ENCODE measurements at regions not wholly inside any gene's neighbourhood (a gene's known extent, or its start where the extent isn't known, plus 50 kb on each side); places are given as distances from the start of the nearest gene placed in this dataset.

DNA sequence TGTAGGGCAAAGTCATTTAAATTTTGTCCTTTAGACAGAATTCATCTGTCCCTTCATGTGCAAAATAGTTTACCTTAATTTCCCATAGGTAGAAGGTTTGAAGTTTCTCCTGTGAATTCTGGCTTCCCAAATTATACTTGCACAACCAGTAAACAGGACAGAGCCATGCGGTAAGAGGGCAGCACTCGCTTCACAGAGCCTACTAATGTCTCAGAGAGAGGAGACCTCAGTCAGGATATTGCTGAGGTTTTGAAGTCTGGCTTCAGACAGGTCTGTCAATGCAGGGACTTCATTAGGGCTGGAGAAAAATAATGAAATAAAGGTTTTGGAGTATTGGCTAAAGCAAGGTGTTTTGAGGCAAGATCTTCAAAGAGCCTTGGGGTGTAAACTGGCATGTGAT, 91.4 kb downstream of the ANXA1 start:
- WGBS (ENCODE audit: low lambda C conversion rate), result 39% methylated on average over 2 of the region's 2 CpGs

DNA sequence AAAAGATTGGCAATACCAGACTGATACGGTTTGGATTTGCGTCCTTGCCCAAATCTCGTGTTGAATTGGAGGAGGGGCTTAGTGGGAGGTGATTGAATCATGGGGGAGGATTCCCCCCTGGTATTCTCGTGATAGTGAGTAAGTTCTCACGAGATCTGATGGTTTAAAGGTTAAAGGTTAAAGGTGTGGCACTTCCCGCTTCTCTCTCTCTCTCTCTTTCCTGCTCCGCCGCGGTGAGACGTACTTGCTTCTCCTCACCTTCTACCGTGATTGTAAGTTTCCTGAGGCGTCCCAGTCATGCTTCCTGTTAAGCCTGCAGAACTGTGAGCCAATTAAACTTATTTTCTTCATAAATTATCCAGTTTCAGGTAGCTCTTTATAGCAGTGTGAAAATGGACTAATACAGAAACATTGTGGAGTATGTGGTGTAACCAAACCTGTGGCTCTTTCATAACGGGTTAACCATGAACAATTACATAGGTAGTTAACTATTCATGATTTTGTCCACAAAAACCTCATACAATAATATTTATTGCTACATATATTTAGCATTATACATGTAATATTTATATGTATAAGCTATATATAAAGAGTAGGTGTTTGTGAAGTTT, 107.5 kb downstream of the ANXA1 start:
- Histone ChIP-seq H3K9me2 (no peaks in the 10 kb centered on the region), H3K9me3 (no peaks in the 10 kb centered on the region), H3K36me3 (replicated peaks in 1 of 2; ENCODE audit: control insufficient read depth in 1 of 2, insufficient read depth in 2 of 2, low read length in 1 of 2) (no peaks in the 10 kb centered on the region), H2AFZ (ENCODE audit: low read depth) (no peak overlapping the region), H3F3A (replicated peaks; ENCODE audit: insufficient read depth) (no peaks in the 10 kb centered on the region), H3K4me3 (ENCODE audit: low read depth in 2 of 2, low read length in 1 of 2) (no peak overlapping the region), H4K20me1 (ENCODE audit: insufficient read depth) (no peaks in the 10 kb centered on the region), H3K79me2 (ENCODE audit: insufficient read depth) (no peaks in the 10 kb centered on the region), H3K27ac (ENCODE audit: low read depth in 2 of 2, low read length in 1 of 2) (no peak overlapping the region), H3K27me3 (ENCODE audit: insufficient read depth) (no peaks in the 10 kb centered on the region), H3K4me1 (ENCODE audit: control insufficient read depth in 1 of 2, insufficient read depth in 2 of 2, low read depth in 1 of 2, low read length in 1 of 2) (no peaks in the 10 kb centered on the region), H3K9ac (no peak overlapping the region), H3K4me2 (no peak overlapping the region)
- 49% methylated on average over 13 of the region's 13 CpGs for WGBS (ENCODE audit: low lambda C conversion rate)
- POLR2A ChIA-PET, result interaction anchor here (0.6 to 0.7 kb wide), 2 partner anchors 670 to 1469 kb away, joined by 3 to 5 read pairs; no protein-coding TSS in a partner anchor
- DNase-seq, result no peak
- CTCF ChIA-PET, result interaction anchor here (1.4 kb wide), 1 partner anchor 34 kb away, joined by 3 read pairs; no protein-coding TSS in a partner anchor
- TF ChIP-seq, protein P1, sequence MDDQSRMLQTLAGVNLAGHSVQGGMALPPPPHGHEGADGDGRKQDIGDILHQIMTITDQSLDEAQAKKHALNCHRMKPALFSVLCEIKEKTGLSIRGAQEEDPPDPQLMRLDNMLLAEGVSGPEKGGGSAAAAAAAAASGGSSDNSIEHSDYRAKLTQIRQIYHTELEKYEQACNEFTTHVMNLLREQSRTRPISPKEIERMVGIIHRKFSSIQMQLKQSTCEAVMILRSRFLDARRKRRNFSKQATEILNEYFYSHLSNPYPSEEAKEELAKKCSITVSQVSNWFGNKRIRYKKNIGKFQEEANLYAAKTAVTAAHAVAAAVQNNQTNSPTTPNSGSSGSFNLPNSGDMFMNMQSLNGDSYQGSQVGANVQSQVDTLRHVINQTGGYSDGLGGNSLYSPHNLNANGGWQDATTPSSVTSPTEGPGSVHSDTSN (IDR thresholded peaks at IDR 0.05), result no peak
- TF ChIP-seq MXI1 (IDR thresholded peaks at IDR 0.05; ENCODE audit: low read depth, low read length) (no peak), TEAD4 (IDR thresholded peaks at IDR 0.05; ENCODE audit: borderline replicate concordance, insufficient read depth) (no peak), RXRA (IDR thresholded peaks at IDR 0.05; ENCODE audit: borderline replicate concordance, low read depth) (no peak), RAD21 (IDR thresholded peaks at IDR 0.05; ENCODE audit: low read length) (no peak), RCOR1 (IDR thresholded peaks at IDR 0.05; ENCODE audit: low read length) (no peak), CHD2 (IDR thresholded peaks at IDR 0.05; ENCODE audit: low read length, partially characterized antibody) (no peak), EP300 (IDR thresholded peaks at IDR 0.05; ENCODE audit: borderline replicate concordance in 1 of 2, low read depth in 1 of 2, low read length in 1 of 2) (no peak), SIN3A (IDR thresholded peaks at IDR 0.05; ENCODE audit: borderline replicate concordance, low read depth, low read length) (no peak), GATA2 (CRISPR knock-in tag; IDR thresholded peaks at IDR 0.05) (no peak), MEF2A (IDR thresholded peaks at IDR 0.05; ENCODE audit: borderline replicate concordance, low read depth) (no peak), TAF1 (IDR thresholded peaks at IDR 0.05; ENCODE audit: borderline replicate concordance, low read depth, low read length) (no peak), NFIC (IDR thresholded peaks at IDR 0.05; ENCODE audit: borderline replicate concordance) (no peak)
- TF ChIP-seq, protein P2, sequence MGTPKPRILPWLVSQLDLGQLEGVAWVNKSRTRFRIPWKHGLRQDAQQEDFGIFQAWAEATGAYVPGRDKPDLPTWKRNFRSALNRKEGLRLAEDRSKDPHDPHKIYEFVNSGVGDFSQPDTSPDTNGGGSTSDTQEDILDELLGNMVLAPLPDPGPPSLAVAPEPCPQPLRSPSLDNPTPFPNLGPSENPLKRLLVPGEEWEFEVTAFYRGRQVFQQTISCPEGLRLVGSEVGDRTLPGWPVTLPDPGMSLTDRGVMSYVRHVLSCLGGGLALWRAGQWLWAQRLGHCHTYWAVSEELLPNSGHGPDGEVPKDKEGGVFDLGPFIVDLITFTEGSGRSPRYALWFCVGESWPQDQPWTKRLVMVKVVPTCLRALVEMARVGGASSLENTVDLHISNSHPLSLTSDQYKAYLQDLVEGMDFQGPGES (IDR thresholded peaks at IDR 0.05; ENCODE audit: low read depth, low read length), result no peak
- TF ChIP-seq, protein P3, sequence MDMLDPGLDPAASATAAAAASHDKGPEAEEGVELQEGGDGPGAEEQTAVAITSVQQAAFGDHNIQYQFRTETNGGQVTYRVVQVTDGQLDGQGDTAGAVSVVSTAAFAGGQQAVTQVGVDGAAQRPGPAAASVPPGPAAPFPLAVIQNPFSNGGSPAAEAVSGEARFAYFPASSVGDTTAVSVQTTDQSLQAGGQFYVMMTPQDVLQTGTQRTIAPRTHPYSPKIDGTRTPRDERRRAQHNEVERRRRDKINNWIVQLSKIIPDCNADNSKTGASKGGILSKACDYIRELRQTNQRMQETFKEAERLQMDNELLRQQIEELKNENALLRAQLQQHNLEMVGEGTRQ (IDR thresholded peaks at IDR 0.05; ENCODE audit: borderline replicate concordance, low read depth, low read length), result no peak

More for the DNA sequence above, 91.4 kb downstream of the ANXA1 start:
- Histone ChIP-seq H3K79me2 (ENCODE audit: insufficient read depth) (no peaks in the 10 kb centered on the region), H3F3A (replicated peaks; ENCODE audit: insufficient read depth) (no peaks in the 10 kb centered on the region), H3K36me3 (replicated peaks in 1 of 2; ENCODE audit: control insufficient read depth in 1 of 2, insufficient read depth in 2 of 2, low read length in 1 of 2) (no peaks in the 10 kb centered on the region), H3K4me2 (no peak overlapping the region), H3K9me2 (no peaks in the 10 kb centered on the region), H3K9me3 (no peaks in the 10 kb centered on the region), H3K4me3 (ENCODE audit: low read depth in 2 of 2, low read length in 1 of 2) (no peak overlapping the region), H3K27ac (ENCODE audit: low read depth in 2 of 2, low read length in 1 of 2) (no peak overlapping the region), H4K20me1 (ENCODE audit: insufficient read depth) (no peaks in the 10 kb centered on the region), H2AFZ (ENCODE audit: low read depth) (no peak overlapping the region), H3K4me1 (ENCODE audit: control insufficient read depth in 1 of 2, insufficient read depth in 2 of 2, low read depth in 1 of 2, low read length in 1 of 2) (no peaks in the 10 kb centered on the region), H3K9ac (no peak overlapping the region), H3K27me3 (ENCODE audit: insufficient read depth) (no peaks in the 10 kb centered on the region)
- no peak for DNase-seq
- TF ChIP-seq RXRA (IDR thresholded peaks at IDR 0.05; ENCODE audit: borderline replicate concordance, low read depth) (no peak), FOXM1 (IDR thresholded peaks at IDR 0.05; ENCODE audit: low read depth) (no peak), TEAD4 (IDR thresholded peaks at IDR 0.05; ENCODE audit: borderline replicate concordance, insufficient read depth) (no peak), FOSL2 (IDR thresholded peaks at IDR 0.05; ENCODE audit: borderline replicate concordance, low read depth) (no peak)
- TF ChIP-seq, protein P4, sequence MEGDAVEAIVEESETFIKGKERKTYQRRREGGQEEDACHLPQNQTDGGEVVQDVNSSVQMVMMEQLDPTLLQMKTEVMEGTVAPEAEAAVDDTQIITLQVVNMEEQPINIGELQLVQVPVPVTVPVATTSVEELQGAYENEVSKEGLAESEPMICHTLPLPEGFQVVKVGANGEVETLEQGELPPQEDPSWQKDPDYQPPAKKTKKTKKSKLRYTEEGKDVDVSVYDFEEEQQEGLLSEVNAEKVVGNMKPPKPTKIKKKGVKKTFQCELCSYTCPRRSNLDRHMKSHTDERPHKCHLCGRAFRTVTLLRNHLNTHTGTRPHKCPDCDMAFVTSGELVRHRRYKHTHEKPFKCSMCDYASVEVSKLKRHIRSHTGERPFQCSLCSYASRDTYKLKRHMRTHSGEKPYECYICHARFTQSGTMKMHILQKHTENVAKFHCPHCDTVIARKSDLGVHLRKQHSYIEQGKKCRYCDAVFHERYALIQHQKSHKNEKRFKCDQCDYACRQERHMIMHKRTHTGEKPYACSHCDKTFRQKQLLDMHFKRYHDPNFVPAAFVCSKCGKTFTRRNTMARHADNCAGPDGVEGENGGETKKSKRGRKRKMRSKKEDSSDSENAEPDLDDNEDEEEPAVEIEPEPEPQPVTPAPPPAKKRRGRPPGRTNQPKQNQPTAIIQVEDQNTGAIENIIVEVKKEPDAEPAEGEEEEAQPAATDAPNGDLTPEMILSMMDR (IDR thresholded peaks at IDR 0.05), result no peak
- POLR2A ChIA-PET, result no interaction called here
- CTCF ChIA-PET, result no interaction called here

Data from SK-N-SH (cell line).